ENCODE measurements at regions not wholly inside any gene's neighbourhood (a gene's known extent, or its start where the extent isn't known, plus 50 kb on each side); places are given as distances from the start of the nearest gene placed in this dataset.

- H3K36me3 Mint-ChIP-seq (ENCODE audit: low read depth), result no peaks in the 10 kb centered on the region; the same call in 2 of the 3 replicates
- ATAC-seq (no peak), DNase-seq (ENCODE audit: low spot score) (no peak)
- TF ChIP-seq CREB1 (CRISPR knock-in tag; IDR thresholded peaks at IDR 0.05; ENCODE audit: low read depth), result no peak
- no peak for TF ChIP-seq NANOG (IDR thresholded peaks at IDR 0.05; ENCODE audit: borderline replicate concordance)
- no peak for TF ChIP-seq ZNF114 (CRISPR knock-in tag; IDR thresholded peaks at IDR 0.05)
- TF ChIP-seq ETS1 (IDR thresholded peaks at IDR 0.05), result no peak
- TF ChIP-seq EZH2phosphoT487 (IDR thresholded peaks at IDR 0.05; ENCODE audit: unreplicated experiment), result no peak
- no peak for TF ChIP-seq POLR2AphosphoS5 (IDR thresholded peaks at IDR 0.05; ENCODE audit: low read depth)
- no peak for TF ChIP-seq ZNF462 (CRISPR knock-in tag; IDR thresholded peaks at IDR 0.05)
- no peak for TF ChIP-seq STAT1 (IDR thresholded peaks at IDR 0.05; ENCODE audit: unreplicated experiment)
- Histone ChIP-seq H3K27ac (ENCODE audit: low read depth) (no peak overlapping the region), H3K27me3 (ENCODE audit: insufficient read depth) (no peaks in the 10 kb centered on the region), H3K79me2 (replicated peaks; ENCODE audit: insufficient read depth) (peaks cover 12% of the 10 kb centered on the region; the same call in 1 of the 2 replicates), H3K4me1 (ENCODE audit: insufficient read depth) (peaks cover 33% of the 10 kb centered on the region), H3F3A (replicated peaks; ENCODE audit: low read depth) (peaks cover 7% of the 10 kb centered on the region), H2AFZ (no peak overlapping the region), H3K4me3 (no peak overlapping the region), H3K9me2 (ENCODE audit: insufficient read depth) (no peaks in the 10 kb centered on the region), H3K4me2 (no peak overlapping the region), H4K20me1 (replicated peaks; ENCODE audit: insufficient read depth) (no peaks in the 10 kb centered on the region), H3K36me3 (ENCODE audit: insufficient read depth) (no peaks in the 10 kb centered on the region)
- no peaks in the 10 kb centered on the region for H3K9me3 Mint-ChIP-seq
- no peak overlapping the region for H3K4me3 Mint-ChIP-seq
- H3K27me3 Mint-ChIP-seq (ENCODE audit: insufficient read depth, low read depth, poor library complexity), result no peaks in the 10 kb centered on the region
- H3K27ac Mint-ChIP-seq, result no peak overlapping the region
- H3K4me1 Mint-ChIP-seq, result peaks cover 37% of the 10 kb centered on the region
Observed at GRCh38 chr6:14885498-14885897, 360.4 kb upstream of the JARID2 start.
